Keratinocyte (primary cell): ENCODE measurements at regions not wholly inside any gene's neighbourhood (a gene's known extent, or its start where the extent isn't known, plus 50 kb on each side); places are given as distances from the start of the nearest gene placed in this dataset.

Experiments used
- DNase-seq: peaks from one replicate; pipeline ENCODE4 v3.0.0-alpha.2; 2011; ENCODE audit warnings: low read depth, missing footprints, low spot score
- FAIRE-seq: peaks from 2 replicates; lab custom pipeline; 2011; peaks lifted over from hg19 to GRCh38; lab: Jason Lieb, UNC
- H2AFZ ChIP-seq: 2 replicates; pipeline ENCODE4 v1.6.0; 2012; ENCODE audit warnings: low read length, control low read depth, inconsistent platforms; ENCODE audit not compliant: control insufficient read depth
- H3K27ac ChIP-seq: 2 replicates; pipeline ENCODE4 v1.5.1; 2011; ENCODE audit warnings: low read length; ENCODE audit not compliant: control insufficient read depth, insufficient read depth
- H3K27me3 ChIP-seq: 3 replicates; pipeline ENCODE4 v1.6.0; 2011; ENCODE audit warnings: low read length; ENCODE audit not compliant: control insufficient read depth, insufficient read depth; ENCODE audit errors: extremely low read depth
- H3K36me3 ChIP-seq, 2 experiments: 2 replicates in 1 of 2; 3 replicates in 1 of 2; pipeline ENCODE4 v1.5.1; 2011; ENCODE audit warnings: low read length in 2 of 2, mild to moderate bottlenecking in 1 of 2; ENCODE audit not compliant: control insufficient read depth in 2 of 2, insufficient read depth in 2 of 2; ENCODE audit errors: extremely low read depth in 1 of 2
- H3K4me1 ChIP-seq: 3 replicates; pipeline ENCODE4 v1.5.1; 2011; ENCODE audit warnings: low read length; ENCODE audit not compliant: control insufficient read depth, insufficient read depth; ENCODE audit errors: extremely low read depth
- H3K4me2 ChIP-seq: 3 replicates; pipeline ENCODE4 v1.6.0; 2011; ENCODE audit warnings: low read depth, low read length; ENCODE audit not compliant: control insufficient read depth, insufficient read depth; ENCODE audit errors: extremely low read depth
- H3K4me3 ChIP-seq, 3 experiments: fragments of 200-600 bp in 1 of 3; sonication (generic) in 1 of 3; 2 replicates in 2 of 3; 3 replicates in 1 of 3; pipeline ENCODE4 v1.5.1; 2011 to 2016; ENCODE audit warnings: low read length in 3 of 3, mild to moderate bottlenecking in 3 of 3, control low read depth in 2 of 3, inconsistent platforms in 1 of 3, low read depth in 1 of 3, mixed read lengths in 1 of 3, mixed run types in 1 of 3, moderate library complexity in 1 of 3; ENCODE audit not compliant: control insufficient read depth in 2 of 3, insufficient read depth in 2 of 3; ENCODE audit errors: extremely low read depth in 1 of 3
- H3K79me2 ChIP-seq: 2 replicates; pipeline ENCODE4 v1.6.0; 2012; ENCODE audit warnings: low read length; ENCODE audit not compliant: control insufficient read depth, insufficient read depth
- H3K9ac ChIP-seq: 3 replicates; pipeline ENCODE4 v1.6.0; 2011; ENCODE audit warnings: low read length; ENCODE audit not compliant: control insufficient read depth, insufficient read depth; ENCODE audit errors: extremely low read depth
- H3K9me1 ChIP-seq: 3 replicates; pipeline ENCODE4 v1.6.0; 2011; ENCODE audit warnings: low read length; ENCODE audit not compliant: control insufficient read depth, insufficient read depth; ENCODE audit errors: extremely low read depth
- H3K9me3 ChIP-seq: 2 replicates; pipeline ENCODE4 v1.5.1; 2012; ENCODE audit warnings: low read depth, low read length; ENCODE audit not compliant: control insufficient read depth
- H4K20me1 ChIP-seq: 3 replicates; pipeline ENCODE4 v1.6.0; 2011; ENCODE audit warnings: low read length; ENCODE audit not compliant: control insufficient read depth, insufficient read depth; ENCODE audit errors: extremely low read depth
- EZH2 ChIP-seq: IDR thresholded peaks from one replicate; pipeline ENCODE4 v1.6.1; 2012; ENCODE audit warnings: inconsistent platforms, mild to moderate bottlenecking, low read length, moderate library complexity
- dilution Hi-C: fragments of 300-500 bp; cut with MboI; formaldehyde crosslinking; loops from one replicate; pipeline ENCODE4 v1.7.0; 2020; ENCODE audit warnings: low sequenced_read_pairs; ENCODE audit not compliant: extremely low pct_ligation_motif_present
- TF ChIP-seq, protein P1 (sequence below), 3 experiments: IDR thresholded peaks in 1 of 3; conservative IDR thresholded peaks in 1 of 3; optimal IDR thresholded peaks in 1 of 3; 2 replicates in 2 of 3; 3 replicates in 1 of 3; pipeline versions ENCODE3 to v1.5.1; 2011; ENCODE audit warnings: low read length in 3 of 3, mild to moderate bottlenecking in 3 of 3, moderate library complexity in 2 of 3, control low read depth in 1 of 3, inconsistent platforms in 1 of 3; ENCODE audit not compliant: insufficient read depth in 2 of 3; ENCODE audit errors: extremely low read depth in 1 of 3

DNA sequence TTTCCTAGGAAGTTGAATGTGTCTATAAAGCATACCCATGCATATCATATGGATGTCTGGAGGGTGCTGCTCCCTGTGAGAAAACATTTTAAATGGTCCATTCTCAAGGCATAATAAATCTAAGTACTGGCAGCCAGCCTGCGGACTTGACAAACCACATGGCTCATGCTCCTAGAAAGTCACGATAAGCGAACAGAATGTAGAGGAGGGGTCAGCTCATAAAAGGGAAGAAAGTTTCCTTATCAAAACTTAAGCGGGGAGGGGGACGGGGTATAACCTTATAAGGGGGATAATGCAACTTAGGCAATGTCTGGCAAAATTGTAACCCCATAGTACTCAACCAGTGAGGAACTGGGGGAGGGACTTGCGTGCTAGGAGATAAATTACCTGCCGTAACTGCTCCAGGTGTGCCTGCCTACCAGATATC, 159.8 kb upstream of the LMCD1 start:
- Histone ChIP-seq H3K27me3 (no peaks in the 10 kb centered on the region), H3K4me3 (no peak overlapping the region), H3K36me3 (no peaks in the 10 kb centered on the region), H3K4me2 (no peak overlapping the region), H3K9ac (no peak overlapping the region), H4K20me1 (no peaks in the 10 kb centered on the region), H3K4me1 (no peaks in the 10 kb centered on the region), H3K27ac (no peak overlapping the region), H3K79me2 (no peaks in the 10 kb centered on the region), H3K9me1 (no peaks in the 10 kb centered on the region), H3K9me3 (no peaks in the 10 kb centered on the region), H2AFZ (peak overlapping the region; percentile 13)
- TF ChIP-seq, protein P1, sequence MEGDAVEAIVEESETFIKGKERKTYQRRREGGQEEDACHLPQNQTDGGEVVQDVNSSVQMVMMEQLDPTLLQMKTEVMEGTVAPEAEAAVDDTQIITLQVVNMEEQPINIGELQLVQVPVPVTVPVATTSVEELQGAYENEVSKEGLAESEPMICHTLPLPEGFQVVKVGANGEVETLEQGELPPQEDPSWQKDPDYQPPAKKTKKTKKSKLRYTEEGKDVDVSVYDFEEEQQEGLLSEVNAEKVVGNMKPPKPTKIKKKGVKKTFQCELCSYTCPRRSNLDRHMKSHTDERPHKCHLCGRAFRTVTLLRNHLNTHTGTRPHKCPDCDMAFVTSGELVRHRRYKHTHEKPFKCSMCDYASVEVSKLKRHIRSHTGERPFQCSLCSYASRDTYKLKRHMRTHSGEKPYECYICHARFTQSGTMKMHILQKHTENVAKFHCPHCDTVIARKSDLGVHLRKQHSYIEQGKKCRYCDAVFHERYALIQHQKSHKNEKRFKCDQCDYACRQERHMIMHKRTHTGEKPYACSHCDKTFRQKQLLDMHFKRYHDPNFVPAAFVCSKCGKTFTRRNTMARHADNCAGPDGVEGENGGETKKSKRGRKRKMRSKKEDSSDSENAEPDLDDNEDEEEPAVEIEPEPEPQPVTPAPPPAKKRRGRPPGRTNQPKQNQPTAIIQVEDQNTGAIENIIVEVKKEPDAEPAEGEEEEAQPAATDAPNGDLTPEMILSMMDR (optimal IDR thresholded peaks at IDR 0.05 in 1 of 3, IDR thresholded peaks at IDR 0.05 in 1 of 3, conservative IDR thresholded peaks at IDR 0.05 in 1 of 3; ENCODE audit: extremely low read depth in 1 of 3, insufficient read depth in 2 of 3, low read length in 3 of 3): no peak
- no peak for TF ChIP-seq EZH2
- FAIRE-seq (no peak), DNase-seq (no peak)
- dilution Hi-C loops: no loop called here

DNA sequence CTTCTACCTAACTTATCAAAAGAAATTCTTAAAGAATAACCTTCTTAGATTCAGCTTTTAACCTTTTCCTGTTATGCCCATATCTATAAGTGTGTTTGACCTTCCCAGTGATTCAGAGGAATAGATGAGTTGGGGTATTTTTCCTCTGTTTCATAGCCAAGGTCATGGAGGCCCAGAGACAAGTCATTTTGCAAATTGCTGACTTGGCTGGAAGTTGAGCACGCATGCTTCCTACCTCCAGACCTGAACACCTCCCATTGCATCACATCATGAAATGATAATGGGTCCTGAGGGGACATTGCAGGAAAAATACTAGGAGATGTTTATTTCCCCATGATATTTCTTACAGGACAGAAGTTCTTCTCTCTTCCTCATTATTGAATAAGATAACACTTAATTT, 158.6 kb upstream of the LMCD1 start:
- H3K36me3 ChIP-seq: no peaks in the 10 kb centered on the region
- H3K9me1 ChIP-seq: no peaks in the 10 kb centered on the region
- DNase-seq: no peak
- no peak for FAIRE-seq
- H3K79me2 ChIP-seq: no peaks in the 10 kb centered on the region
- no peak overlapping the region for H3K9ac ChIP-seq
- H4K20me1 ChIP-seq: no peaks in the 10 kb centered on the region
- H3K9me3 ChIP-seq: no peaks in the 10 kb centered on the region
- H3K4me1 ChIP-seq: no peaks in the 10 kb centered on the region
- H2AFZ ChIP-seq: no peak overlapping the region
- TF ChIP-seq, protein P1 (optimal IDR thresholded peaks at IDR 0.05 in 1 of 3, IDR thresholded peaks at IDR 0.05 in 1 of 3, conservative IDR thresholded peaks at IDR 0.05 in 1 of 3; ENCODE audit: extremely low read depth in 1 of 3, insufficient read depth in 2 of 3, low read length in 3 of 3): no peak
- no peak for TF ChIP-seq EZH2
- dilution Hi-C loops: no loop called here
- H3K27ac ChIP-seq: no peak overlapping the region
- H3K4me3 ChIP-seq: no peak overlapping the region
- H3K27me3 ChIP-seq: no peaks in the 10 kb centered on the region
- H3K4me2 ChIP-seq: no peak overlapping the region
